ENCODE measurements at regions not wholly inside any gene's neighbourhood (a gene's known extent, or its start where the extent isn't known, plus 50 kb on each side); places are given as distances from the start of the nearest gene placed in this dataset.

- Histone ChIP-seq H3K27ac (ENCODE audit: poor library complexity, severe bottlenecking) (no peak overlapping the region), H3K9me3 (ENCODE audit: severe bottlenecking) (no peaks in the 10 kb centered on the region), H3K36me3 (ENCODE audit: low read depth) (no peaks in the 10 kb centered on the region), H3K4me3 (ENCODE audit: severe bottlenecking) (no peak overlapping the region), H3K4me1 (ENCODE audit: insufficient read depth, poor library complexity, severe bottlenecking) (peaks cover 21% of the 10 kb centered on the region), H3K27me3 (ENCODE audit: insufficient read depth, poor library complexity, severe bottlenecking) (no peaks in the 10 kb centered on the region)
- ATAC-seq (ENCODE audit: low read depth), result no peak
- DNase-seq (ENCODE audit: low spot score), result no peak
- no peak for TF ChIP-seq CTCF (IDR thresholded peaks at IDR 0.05; ENCODE audit: poor library complexity, severe bottlenecking)
These were observed 90.2 kb upstream of the PLEKHG7 start for GRCh38 chr12:92612611-92613010.

GRCh38 chr12:92608151-92609091 is 94.4 kb upstream of the PLEKHG7 start:
- Histone ChIP-seq H3K9me3 (ENCODE audit: severe bottlenecking) (no peaks in the 10 kb centered on the region), H3K4me3 (ENCODE audit: severe bottlenecking) (no peak overlapping the region), H3K27me3 (ENCODE audit: insufficient read depth, poor library complexity, severe bottlenecking) (no peaks in the 10 kb centered on the region), H3K27ac (ENCODE audit: poor library complexity, severe bottlenecking) (peak overlapping the region; percentile 98), H3K4me1 (ENCODE audit: insufficient read depth, poor library complexity, severe bottlenecking) (peaks cover 9% of the 10 kb centered on the region), H3K36me3 (ENCODE audit: low read depth) (no peaks in the 10 kb centered on the region)
- TF ChIP-seq CTCF (IDR thresholded peaks at IDR 0.05; ENCODE audit: poor library complexity, severe bottlenecking), result peak; percentile 88
- ATAC-seq (ENCODE audit: low read depth) (peak; percentile 64; the same call in 2 of the 3 replicates), DNase-seq (ENCODE audit: low spot score) (no peak)

- no peaks in the 10 kb centered on the region for H3K9me3 ChIP-seq (ENCODE audit: severe bottlenecking)
- no peak for DNase-seq (ENCODE audit: low spot score)
These were observed 95.8 kb upstream of the PLEKHG7 start for GRCh38 chr12:92606956-92607355.

GRCh38 chr12:92605621-92606170 is 97.1 kb upstream of the PLEKHG7 start:
- no peak for ATAC-seq (ENCODE audit: low read depth)

More at GRCh38 chr12:92606956-92607355, 95.8 kb upstream of the PLEKHG7 start:
- H3K4me1 ChIP-seq (ENCODE audit: insufficient read depth, poor library complexity, severe bottlenecking), result peaks cover 23% of the 10 kb centered on the region
- H3K27ac ChIP-seq (ENCODE audit: poor library complexity, severe bottlenecking), result peak overlapping the region; percentile 98
- no peak for ATAC-seq (ENCODE audit: low read depth)
- H3K27me3 ChIP-seq (ENCODE audit: insufficient read depth, poor library complexity, severe bottlenecking), result no peaks in the 10 kb centered on the region
- TF ChIP-seq CTCF (IDR thresholded peaks at IDR 0.05; ENCODE audit: poor library complexity, severe bottlenecking), result no peak
- no peak overlapping the region for H3K4me3 ChIP-seq (ENCODE audit: severe bottlenecking)
- H3K36me3 ChIP-seq (ENCODE audit: low read depth), result no peaks in the 10 kb centered on the region

More at GRCh38 chr12:92605621-92606170, 97.1 kb upstream of the PLEKHG7 start:
- no peak overlapping the region for H3K4me3 ChIP-seq (ENCODE audit: severe bottlenecking)
- H3K9me3 ChIP-seq (ENCODE audit: severe bottlenecking), result peaks cover 2% of the 10 kb centered on the region
- no peaks in the 10 kb centered on the region for H3K36me3 ChIP-seq (ENCODE audit: low read depth)
- no peaks in the 10 kb centered on the region for H3K27me3 ChIP-seq (ENCODE audit: insufficient read depth, poor library complexity, severe bottlenecking)
- peaks cover 25% of the 10 kb centered on the region for H3K4me1 ChIP-seq (ENCODE audit: insufficient read depth, poor library complexity, severe bottlenecking)
- no peak for DNase-seq (ENCODE audit: low spot score)
- TF ChIP-seq CTCF (IDR thresholded peaks at IDR 0.05; ENCODE audit: poor library complexity, severe bottlenecking), result no peak
- H3K27ac ChIP-seq (ENCODE audit: poor library complexity, severe bottlenecking), result peak overlapping the region; percentile 98
